GM18868 (cell line): ENCODE measurements at regions not wholly inside any gene's neighbourhood (a gene's known extent, or its start where the extent isn't known, plus 50 kb on each side); places are given as distances from the start of the nearest gene placed in this dataset.
"Not testable (repeated sequence)": the region's sequence is repeated elsewhere in the genome, so short reads cannot be mapped to it uniquely, and the experiment has no call there.

Experiments used
- ATAC-seq: cut with Tn5 transposase; IDR thresholded peaks from one replicate; pipeline ENCODE4 v1.9.1; 2021; ENCODE audit warnings: mild to moderate bottlenecking, moderate library complexity; ENCODE audit not compliant: unreplicated experiment

GRCh38 chr11:38595359-38596016, 1997.5 kb upstream of the RAG2 start:
- ATAC-seq = not testable (repeated sequence)

DNA sequence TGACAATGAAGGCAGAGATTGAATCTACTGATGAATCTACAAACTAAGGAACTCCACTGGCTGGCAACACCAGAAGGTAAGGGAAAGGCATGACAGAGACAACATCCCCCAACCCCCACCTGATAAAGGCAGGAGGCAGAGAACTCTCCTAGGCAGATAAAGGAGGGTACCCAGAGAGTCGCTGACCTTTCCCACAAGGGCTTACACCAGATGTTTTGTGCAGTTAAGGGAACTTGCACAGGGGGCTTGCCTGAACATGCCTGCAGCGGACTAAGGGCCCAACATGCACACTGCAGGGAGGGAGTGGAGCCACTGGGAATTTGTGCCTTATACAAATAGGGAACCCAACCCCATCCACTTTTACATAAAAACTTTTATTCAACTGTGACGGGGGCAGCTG, 1996.9 kb upstream of the RAG2 start:
- ATAC-seq = no peak

DNA sequence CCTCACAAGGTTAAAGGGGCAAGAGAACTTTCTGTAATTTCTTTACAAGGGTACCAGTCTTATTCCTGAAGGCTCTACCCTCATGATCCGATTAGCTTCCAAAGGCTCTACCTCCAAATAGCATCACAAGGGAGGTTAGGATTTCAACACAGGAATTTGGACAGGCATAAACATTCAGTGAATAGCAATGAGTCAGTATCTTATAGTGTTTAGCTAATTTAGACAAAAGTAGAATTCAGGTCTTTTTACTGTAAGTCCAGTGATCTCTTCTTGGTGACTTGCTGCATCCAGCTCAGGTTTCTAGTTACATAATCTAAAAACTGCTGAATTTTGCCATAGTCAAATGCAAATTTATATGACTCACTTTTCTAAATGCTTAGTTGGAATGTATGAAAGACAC, 1995.6 kb upstream of the RAG2 start:
- ATAC-seq = no peak

DNA sequence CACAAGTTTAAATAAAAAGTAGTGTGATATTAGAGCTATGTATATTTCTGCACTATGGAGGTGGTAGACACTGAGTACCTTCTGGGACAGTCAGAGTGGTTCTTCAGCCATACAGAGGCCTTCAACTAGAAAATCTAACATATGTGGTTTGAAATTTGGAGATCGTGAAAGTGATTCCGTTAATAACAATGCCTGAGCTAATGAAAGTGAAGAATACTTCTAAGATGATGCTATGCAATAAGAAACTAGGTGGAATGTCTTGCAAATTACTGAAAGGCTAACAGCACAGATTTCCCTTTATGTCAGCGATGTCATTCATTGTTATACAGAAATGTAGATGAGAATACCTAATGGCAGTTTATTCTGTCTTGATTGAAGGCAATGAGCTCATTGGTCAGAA, 1984.7 kb upstream of the RAG2 start:
- no peak for ATAC-seq

DNA sequence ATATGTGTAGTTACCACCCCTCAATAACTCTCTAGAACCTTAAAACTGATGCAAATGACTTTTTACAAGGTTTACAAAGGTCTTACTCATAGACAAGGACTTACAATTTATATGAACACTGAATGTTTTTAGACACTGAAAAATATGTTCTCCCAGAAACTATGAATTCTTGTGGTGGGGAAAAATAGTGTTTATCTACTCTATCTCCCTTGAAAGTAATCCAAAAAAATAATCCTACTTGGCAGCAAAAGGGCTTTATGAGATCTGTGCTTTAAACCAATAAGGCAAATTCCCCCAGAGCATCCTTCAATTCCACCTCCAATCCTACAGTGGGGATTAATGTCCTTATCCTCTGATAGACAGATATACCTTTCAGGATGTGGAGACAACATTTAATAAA, 1984.1 kb upstream of the RAG2 start:
- ATAC-seq = no peak

GRCh38 chr11:38577769-38578168, 1979.7 kb upstream of the RAG2 start:
- no peak for ATAC-seq

GRCh38 chr11:38562562-38562961, 1964.5 kb upstream of the RAG2 start:
- no peak for ATAC-seq

DNA sequence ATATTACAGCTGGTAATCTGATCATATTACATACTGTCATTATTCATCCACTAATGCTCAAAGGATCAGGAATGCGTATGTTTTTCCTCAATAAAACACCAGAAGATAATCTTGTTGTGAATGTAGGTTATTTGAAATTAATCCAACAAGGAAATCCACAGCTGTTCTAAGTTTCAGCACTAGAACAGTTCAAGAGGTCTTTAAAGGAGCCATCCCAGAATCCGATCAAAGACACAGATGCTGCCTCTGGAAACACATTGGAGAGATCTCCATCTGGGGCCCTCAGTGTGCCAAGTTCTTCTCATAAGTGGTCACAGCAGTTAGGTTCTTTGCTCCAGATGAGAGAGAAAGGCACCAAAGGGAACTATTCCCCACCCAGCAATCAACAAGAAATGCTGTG, 1955.1 kb upstream of the RAG2 start:
- ATAC-seq = no peak

DNA sequence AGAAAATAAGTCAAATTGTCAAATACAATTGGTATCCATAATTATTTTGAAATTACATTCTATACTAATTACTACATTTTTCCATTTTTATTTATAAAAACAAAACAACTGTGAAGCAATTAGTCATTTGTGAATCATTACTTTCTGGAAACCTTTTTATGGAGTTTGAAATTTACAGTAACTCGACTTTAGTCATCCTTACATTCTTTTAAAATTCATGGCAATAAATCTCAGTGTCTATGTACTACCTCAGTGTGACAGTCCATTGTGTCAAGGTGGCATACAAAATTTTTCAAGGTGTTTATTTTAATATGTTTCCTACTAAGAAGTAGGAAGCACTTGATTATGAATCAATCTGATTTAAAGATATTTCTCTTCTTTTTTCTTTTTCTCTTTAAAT, 1949.4 kb upstream of the RAG2 start:
- ATAC-seq = no peak

DNA sequence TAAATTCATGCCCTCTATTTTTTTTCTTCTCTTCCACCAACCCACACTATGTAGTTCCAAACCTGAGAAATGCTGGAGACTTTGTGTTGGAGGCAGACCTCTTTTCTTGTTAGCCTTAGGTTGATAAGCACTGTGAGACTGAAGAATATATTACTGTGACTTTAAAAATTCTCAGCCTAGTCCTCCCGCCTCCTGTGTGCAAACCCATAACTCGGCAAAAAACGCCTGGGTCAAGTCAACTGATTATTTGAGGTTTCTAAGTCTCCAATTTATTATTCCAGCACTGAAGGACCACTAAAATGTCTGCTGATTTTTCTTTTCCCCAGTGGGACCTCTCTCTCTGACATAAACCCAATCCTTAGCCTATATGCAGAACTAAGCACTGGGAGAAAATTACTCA, 1946.0 kb upstream of the RAG2 start:
- no peak for ATAC-seq

DNA sequence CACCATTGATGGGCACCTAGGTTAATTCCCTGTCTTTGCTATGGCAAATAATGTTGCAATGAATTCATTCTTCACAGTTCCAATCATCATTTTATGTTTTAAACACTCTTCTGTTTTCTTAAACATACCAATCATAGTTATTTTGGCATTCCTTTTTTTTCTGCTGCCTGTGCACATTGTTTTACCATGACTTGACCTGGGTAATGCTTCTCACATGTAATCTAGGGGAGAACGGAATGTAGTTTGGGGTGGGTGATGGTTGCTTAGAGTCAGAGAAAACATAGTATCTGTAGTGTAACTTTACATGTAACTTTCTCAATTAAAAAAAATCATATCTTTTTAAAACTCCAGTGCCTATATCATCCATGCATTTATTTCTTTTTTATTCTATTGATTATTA, 1945.3 kb upstream of the RAG2 start:
- ATAC-seq = no peak

DNA sequence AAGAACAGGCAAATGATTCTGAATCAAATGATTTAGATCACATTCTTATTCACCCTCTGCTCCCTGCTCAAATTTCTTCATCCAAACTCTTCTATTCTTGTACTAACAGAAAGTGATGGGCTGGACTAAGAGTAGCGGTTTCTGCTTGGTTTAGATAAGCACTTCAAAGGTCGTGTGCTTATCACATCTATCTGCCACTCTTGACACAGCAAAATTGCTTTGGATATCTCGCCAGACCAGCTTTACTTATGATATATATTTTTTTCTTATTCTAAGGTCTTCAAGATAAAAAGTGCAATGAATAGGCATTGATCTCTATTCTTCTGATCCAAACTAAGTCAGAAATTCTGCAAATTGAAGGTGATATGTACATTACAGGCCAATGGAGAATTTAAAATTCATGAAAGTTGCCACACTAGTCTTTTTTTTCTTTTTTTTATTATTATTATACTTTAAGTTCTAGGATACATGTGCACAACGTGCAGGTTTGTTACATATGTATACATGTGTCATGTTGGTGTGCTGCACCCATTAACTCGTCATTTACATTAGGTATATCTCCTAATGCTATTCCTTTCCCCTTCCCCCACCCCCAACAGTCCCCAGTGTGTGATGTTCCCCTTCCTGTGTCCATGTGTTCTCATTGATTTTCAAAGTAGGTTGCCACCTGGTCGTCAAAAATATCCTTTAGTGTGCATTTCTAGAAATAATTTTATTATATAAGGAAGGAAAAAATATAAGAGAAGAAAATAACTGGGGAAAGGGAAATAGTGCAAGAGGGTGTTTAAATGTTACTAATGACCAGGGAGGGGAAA, 1941.0 kb upstream of the RAG2 start:
- no peak for ATAC-seq

GRCh38 chr11:38530226-38530625, 1932.2 kb upstream of the RAG2 start:
- no peak for ATAC-seq

DNA sequence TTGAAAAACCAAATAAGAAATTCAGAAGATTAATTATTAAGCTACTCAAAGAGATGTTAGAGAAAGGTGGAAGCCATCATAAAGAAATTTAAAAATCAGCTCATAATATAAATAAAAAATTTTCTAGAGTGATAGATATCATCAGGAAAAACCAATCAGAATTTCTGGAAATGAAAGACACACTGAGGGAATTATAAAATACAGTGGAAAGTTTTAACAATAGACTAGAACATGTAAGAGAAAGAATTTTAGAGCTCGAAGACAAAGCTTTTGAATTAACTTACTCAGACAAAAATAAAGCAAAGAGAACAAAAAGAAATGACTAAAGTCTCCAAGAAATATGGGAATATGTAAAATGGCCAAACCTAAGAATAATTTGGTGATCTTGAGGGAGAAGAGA, 1926.9 kb upstream of the RAG2 start:
- no peak for ATAC-seq

- no peak for ATAC-seq
Measured at GRCh38 chr11:38517991-38518390, 1920.0 kb upstream of the RAG2 start.

DNA sequence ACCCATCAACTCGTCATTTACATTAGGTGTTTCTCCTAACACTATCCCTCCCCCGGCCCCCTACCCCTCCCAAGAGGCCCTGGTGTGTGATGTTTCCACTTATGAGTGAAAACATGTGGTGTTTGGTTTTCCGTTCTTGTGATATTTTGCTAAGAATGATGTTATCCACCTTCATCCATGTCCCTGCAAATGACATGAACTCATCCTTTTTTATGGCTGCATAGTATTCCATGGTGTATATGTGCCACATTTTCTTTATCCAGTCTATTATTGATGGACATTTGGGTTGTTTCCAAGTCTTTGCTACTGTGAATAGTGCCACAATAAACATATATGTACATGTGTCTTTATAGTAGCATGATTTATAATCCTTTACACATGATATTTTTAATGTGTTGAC, 1914.8 kb upstream of the RAG2 start:
- ATAC-seq = not testable (repeated sequence)

- ATAC-seq = no peak
Measured at GRCh38 chr11:38510041-38510440, 1912.0 kb upstream of the RAG2 start.

GRCh38 chr11:38503876-38504275, 1905.8 kb upstream of the RAG2 start:
- ATAC-seq = no peak

DNA sequence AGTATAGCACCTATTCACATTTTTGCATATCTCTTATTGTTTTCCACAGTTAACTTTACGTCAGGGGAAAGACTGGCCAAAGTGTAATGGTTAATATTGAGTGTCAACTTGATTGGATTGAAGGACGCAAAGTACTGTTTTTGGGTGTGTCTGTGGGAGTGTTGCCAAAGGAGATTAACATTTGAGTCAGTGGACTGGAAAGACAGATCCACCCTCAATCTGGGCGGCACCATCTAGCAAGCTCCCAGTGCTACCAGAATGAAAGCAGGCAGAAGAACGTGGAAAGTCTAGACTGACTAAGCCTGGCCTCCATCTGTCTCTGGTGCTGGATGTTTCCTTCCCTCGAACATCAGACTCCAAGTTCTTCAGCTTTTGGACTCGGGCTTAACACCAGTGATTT, 1900.7 kb upstream of the RAG2 start:
- no peak for ATAC-seq

DNA sequence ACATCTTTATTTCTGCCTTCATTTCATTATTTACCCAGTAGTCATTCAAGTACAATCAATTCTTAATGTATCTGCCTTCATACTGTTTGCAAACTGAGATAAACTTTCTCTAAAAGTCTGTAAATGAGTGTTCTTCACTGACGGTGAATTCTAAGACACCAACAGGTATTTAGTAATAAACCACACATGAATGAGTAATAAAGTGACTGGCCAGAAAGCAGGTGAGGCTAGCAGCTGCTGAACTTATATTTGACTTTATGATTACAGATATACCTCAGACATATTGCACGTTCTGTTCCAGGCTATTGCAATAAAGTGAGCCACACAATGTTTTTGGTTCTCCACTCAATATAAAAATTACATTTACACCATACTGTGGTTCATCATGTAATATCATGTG, 1894.0 kb upstream of the RAG2 start:
- ATAC-seq = no peak

DNA sequence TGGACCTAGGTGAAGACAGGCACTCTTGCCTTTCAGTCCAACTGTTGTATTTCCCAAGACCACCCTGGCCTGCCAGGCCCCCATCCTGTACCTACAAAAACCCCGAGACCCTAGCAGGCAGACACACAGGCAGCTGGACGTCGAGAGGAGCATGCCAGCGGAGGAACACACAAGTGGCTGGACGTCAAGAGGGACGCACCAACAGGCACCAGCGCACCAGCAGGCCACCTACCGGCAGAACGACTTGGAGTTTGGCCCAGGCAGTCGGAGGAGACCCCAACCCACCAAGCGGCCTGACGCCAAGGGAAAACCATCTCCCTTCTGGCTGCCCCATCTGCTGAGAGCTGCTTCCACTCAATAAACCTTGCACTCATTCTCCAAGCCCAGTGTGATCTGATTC, 1883.4 kb upstream of the RAG2 start:
- ATAC-seq = no peak

DNA sequence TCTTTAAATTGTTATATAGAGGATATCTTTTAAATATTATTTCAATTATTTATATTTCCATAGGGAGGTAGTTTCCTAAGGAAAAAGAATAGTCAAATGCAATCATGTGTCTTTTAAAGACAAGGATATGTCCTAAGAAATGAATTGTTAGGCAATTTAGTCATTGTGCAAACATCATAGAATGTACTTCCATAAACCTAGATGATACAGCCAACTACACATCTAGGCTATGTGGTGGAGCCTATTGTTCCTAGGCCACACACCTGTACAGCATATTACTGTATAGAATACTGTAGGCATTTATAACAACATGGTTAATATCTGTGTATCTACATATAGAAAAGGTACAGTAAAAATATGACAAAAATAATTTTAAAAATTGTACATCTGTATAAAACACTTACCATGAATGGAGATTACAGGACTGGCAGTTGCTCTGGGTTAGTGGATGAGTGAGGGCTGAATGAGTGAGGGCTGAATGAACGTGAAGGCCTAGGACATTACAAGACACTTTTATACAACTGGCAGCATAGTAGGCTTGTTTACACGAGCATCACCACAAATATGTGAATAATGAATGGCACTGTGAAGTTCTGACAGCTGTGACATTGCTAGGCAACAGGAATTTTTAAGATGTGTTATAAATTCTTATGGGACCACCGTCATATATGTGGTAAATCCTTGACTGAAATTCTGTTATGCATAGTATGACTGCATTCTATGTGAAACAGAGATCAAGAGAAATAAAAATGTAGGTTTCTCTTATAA, 1879.0 kb upstream of the RAG2 start:
- no peak for ATAC-seq
